Raji (cell line): ENCODE measurements at regions not wholly inside any gene's neighbourhood (a gene's known extent, or its start where the extent isn't known, plus 50 kb on each side); places are given as distances from the start of the nearest gene placed in this dataset.

Experiments
- POLR2A ChIP-seq: IDR thresholded peaks from 2 replicates; pipeline ENCODE4 v1.6.1; 2011; ENCODE audit warnings: low read depth, low read length, control low read depth; ENCODE audit not compliant: insufficient read depth

DNA sequence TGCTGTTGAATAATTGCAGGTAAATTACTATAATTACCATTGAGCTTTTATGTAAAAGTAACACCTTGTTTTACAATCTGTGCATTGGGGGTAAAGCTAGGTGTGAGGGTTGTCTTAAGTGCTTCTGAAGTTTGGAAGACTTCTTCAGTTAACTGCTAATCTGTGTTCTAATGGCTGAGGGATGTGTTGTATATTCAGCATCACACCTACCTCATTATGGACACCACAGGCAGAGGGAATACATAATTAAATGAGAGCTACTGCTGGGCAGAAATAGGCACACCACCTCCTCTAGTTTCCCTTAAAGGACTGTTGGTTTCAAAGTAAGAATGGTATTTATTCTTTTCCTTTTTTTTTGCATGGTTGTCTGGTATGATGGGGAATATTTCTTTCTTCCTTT is 502.3 kb upstream of the RGS6 start:
- TF ChIP-seq POLR2A: no peak

DNA sequence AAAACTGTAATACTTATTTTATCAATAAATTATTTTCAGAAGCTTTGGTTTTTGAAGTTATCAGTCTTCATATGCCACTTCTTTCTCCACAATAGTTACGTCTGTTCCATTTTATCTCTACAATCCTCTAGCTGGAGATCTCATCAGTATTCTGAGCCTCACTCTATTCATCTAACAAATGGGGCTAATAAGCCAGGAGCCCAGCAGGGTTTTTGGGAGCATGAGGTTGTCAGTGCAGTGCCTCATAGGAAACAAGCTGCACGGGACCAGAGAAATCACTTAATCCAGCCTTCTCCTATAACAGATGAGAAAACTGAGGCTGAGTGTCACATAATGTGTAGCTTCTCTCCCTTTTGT is 501.9 kb upstream of the RGS6 start:
- no peak for TF ChIP-seq POLR2A

DNA sequence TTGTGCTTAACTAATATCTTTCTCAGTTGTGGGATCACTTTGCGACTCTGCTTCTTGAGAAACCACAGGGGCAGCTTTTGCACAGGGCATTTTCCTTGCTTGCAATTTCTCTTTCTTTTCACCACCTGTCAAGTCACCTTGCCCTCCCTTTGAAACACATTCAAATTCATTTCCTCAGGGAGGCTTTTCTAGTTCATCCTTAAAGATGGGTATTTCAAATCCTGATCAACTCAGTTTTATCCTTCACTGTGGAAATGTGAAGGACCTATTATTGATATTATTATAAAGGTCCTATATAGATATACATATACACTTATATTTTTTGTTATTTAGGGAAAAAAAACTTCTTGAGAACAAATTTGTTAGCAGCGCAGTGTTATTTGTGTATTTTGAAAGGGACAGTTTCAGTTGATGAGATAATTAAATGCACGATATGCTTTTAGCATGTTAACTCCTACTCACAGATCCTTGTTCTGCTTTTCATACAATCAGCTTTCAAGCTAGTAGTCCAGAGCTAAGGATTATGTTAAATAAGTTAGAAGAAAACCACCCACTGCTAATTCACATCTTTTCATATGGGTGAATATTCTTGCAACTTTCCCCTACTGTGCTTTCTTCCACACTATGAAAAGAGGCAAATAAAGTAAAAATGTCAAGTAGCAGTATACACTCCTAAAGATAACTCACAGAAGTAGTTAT is 501.4 kb upstream of the RGS6 start:
- TF ChIP-seq POLR2A: no peak

DNA sequence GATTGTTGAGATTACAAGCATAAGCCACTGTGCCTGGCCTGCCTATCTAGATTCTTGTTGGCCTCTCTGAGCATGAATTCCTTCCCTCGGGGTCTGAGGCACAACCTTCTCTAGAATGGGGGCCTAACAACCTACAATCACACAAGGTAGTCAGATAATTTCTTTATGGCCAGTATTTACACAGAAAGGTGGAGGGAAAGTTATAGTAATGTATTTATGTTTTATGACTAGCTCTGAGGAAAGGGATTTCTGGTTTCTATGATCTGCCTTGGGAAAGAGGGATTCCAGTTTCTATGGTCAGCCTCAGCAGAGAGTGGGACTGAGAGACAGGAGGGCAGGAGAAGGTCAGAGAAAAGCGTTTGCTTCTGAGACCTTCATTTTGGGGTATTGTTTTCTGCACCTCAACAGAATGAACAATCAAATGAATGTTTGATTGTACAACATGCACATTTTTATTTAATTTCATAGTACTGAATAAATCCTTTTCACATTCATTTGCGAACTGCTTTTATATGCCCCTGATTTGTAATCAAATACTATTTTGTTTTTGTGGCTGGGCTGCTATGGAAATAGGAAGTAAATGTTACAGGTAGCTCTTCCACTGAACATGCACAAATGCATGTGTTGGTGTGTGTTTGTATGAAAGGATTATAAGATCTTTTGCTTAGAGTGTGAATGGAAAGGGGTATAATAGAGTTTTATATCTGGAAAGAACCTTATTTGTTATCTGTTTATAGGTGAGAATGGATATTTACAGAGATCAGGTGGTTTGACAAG is 499.7 kb upstream of the RGS6 start:
- no peak for TF ChIP-seq POLR2A

DNA sequence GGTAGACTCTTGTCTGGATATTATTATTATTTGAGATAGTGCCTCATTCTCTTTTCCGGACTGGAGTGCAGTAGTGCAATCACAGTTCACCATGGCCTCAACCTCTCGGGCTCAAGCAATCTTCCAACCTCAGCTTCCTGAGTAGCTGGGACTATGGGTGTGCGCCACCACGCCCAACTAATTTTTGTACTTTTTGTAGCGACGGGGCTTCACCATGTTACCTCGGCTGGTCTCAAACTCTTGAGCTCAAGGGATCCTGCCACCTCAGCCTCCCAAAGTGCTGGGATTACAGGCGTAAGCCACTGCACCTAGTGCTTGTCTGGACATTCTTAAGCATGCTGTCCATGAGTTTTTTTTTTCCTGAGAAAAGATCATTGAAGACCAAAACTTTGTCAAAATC is 498.9 kb upstream of the RGS6 start:
- no peak for TF ChIP-seq POLR2A

DNA sequence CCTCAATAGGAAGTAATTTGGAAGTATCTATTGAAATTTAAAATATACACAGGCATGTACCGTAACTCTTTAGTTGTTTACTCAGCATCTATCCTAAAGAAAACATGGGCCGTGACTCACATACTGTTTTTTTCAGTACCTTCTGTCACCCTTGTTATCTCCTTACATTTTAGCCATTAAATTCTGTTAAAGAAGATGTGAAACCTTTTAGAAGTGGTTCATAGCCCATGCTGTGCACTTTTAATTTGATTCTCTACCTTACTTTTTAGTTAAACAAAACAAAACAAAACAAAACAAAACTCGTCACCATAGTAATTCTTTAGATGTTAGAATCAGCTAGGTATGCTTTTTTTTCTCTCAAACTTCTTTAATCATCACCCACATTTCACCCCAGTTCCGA is 494.4 kb upstream of the RGS6 start:
- no peak for TF ChIP-seq POLR2A

DNA sequence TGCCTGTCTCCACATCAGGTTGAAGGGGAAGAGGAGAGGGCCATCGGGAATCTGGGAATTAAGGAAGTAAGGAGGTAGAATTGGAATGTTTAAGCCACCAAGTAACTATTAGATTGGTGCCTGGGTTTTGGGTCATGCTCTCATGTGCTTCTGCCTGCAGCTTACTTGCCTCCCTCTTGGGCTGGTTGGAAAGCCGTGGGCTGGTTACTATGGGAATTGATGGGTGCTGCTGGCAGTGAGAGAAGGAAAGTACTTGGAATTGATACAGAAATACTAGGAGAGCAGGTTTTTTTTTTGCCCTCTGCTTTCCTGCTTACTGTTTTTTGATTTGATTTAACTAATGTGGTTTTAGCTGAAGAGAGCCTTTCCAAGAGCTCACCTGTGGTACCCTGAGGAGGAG is 493.5 kb upstream of the RGS6 start:
- TF ChIP-seq POLR2A: no peak

DNA sequence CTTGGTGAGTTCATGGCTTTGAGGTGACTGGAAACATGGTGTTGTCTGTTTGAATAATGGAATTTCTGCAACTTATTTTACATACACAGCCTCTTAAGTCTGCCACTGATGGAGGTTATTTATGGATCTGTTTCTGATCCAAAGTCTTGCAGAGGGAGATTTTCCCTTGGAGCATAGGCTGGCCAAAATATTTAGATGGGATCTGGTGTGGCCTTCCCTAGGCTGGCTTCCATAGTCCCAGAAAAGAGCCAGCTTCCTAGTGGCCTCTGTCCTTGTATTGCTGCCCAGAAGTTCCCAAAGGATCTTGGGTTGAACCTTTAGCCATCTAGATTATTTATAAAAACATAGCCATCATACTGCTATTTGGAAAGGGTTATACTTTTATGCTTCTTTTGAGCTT is 491.1 kb upstream of the RGS6 start:
- no peak for TF ChIP-seq POLR2A

DNA sequence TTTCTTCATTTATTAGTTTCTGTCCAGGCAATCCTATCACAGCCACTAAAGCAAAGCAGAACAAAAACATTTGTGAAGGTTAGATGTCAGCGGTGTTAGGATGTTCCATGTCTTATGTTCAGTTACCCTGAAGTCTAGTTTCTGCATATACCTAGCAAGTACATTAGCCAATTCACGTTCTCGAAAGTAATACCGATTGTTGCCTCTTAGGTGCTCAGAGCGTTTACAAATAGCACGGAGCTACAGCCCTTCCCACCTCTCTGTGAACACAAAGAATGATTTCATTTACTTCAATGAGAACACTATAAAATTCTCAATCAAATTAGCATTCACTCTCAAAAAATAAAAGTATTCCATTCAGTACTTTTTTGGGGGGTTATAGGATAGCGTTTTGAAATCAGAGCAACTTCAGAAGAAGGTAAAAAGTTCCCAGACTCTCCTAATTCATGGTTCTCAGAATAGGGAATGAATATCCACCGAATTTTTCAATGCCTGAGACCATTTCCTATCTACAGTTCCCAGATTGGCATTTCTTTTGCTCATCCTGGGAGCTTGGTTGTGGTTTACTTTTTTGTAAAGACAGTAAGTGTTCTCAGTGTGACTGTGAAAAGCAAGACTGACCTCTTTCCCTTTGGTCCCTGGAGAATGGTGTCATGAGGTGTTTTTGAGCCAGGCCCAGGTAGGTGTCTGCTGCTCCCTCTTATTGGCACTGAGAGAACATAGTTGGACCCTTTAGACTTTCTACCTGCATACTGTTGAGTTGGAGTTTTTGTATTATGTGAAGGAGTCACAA is 488.0 kb upstream of the RGS6 start:
- no peak for TF ChIP-seq POLR2A

DNA sequence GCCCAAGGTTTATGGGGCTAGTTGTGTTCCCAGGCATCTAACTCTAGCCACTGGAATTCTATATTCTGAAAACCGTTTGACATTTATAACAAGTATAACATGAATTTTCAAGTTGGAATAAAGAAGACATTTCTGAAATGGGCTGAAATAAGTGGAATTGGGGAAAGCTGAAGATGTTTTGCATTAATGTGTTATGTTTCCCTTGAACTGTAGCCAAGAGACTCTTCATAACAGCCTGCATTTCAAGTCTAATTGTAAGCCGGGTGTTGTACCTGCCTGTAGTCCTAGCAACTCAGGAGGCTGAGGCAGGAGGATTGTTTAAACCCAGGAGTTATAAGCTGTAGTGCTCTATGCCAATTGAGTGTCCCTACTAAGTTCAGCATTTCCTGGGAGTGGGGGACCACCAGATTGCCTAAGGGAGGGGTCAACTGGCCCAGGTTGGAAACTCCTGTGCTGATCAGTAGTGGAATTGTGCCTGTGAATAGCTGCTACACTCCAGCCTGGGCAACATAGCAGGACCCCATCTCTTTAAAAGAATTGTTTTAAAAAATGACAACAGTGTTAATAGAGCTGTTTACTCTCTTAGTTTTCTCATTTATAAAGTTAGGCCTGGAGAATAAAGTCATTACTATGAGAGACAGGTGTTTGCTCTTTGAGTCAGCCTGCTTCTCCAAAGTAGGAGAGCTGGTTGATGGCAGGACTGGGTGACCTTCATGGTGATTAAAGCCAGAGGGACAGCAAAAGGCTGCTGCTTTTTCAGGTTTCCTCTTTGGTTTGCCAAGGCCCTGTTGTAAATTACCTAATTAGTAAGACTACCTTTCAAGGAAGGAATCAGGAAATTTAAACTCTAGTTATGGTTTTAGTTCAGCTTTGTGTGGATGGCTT is 483.6 kb upstream of the RGS6 start:
- TF ChIP-seq POLR2A: no peak

DNA sequence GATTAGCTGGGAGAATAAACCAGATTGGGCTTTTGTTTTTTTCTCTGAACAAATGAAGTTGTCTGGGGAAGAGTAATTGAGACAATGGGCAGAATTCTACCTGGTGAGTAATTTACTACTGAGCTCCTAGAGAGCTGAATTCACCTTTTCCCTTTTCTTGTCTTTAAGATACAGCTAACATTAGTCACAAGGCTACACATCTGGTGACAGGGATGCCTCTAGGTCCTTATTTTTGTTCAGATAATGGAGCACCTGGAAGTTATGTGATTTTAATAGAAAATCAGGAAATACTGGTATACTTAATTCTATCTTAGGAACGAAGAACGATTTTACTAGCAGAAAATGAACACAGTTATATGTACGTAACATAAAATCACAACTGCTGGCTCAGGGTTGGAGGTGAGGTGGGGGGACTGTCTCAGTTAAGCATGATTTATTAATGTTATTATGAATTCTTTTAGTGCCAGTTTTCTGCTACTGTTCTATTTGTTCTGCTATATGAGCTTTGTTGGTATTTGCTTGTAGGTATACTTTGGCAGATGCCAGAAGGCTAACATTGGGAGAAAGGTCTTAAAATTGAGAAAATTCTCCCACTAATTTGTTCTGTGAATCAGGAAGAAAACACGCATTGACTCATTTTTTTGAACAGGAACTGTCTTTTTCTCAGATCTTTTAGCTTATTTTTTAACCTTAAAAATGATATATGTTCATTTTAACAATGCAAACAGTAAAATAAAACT is 482.7 kb upstream of the RGS6 start:
- no peak for TF ChIP-seq POLR2A

DNA sequence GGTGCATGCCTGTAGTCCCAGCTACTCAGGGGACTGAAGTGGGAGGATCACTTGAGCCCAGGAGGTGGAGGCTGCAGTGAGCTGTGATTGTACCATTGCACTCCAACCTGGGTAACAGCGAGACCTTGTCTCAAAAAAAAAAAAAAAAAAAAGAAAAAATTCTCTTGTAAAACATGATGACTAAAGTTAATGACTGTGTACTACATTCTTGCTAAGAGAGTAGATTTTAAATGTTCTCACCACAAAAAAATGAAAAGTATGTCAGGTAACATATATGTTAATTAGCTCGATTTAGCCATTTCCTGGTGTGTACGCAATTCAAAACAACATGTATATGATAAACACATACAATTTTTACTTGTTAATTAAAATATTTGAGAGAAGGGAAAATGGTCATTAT is 480.7 kb upstream of the RGS6 start:
- no peak for TF ChIP-seq POLR2A

DNA sequence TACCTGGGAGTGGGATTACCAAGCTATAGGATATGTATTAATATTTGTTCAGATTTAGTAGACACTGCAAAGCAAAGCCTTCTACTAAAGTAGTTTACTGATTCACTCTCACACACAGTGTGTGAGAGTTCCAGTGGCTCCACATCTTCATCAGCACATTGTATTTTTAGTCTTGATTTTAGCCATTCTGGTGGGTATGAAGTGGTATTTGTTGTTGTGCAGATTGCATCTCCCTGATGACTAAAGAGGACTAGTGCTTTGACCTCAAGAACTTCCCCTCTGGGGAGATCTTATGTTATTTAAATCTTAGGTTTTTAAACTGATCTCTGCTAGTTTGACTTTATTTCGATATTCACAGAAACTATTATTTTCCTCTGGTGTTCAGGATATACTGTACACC is 479.7 kb upstream of the RGS6 start:
- no peak for TF ChIP-seq POLR2A

DNA sequence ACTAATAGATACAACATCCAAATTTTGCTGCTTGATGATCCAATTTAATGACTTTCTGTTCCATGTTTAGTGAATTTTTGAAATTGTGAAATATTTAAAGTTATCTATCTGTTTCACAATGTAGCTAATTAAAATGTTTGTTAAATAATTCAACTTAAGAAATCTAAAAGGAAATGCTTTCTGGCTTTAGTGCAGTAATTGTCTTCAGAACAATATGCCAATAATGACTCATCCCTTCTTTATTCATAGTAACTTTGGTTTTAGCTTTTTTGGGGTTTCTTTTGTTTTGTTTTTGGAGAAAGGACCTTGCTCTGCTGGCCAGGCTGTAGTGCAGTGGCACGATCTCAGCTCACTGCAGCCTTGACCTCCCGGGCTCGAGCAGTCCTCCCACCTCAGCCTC is 479.2 kb upstream of the RGS6 start:
- TF ChIP-seq POLR2A: no peak
